ENCODE measurements at regions not wholly inside any gene's neighbourhood (a gene's known extent, or its start where the extent isn't known, plus 50 kb on each side); places are given as distances from the start of the nearest gene placed in this dataset.

GRCh38 chr10:14409247-14409646 lies 78.5 kb upstream of the FRMD4A start:
- Histone ChIP-seq H3K79me1 (ENCODE audit: low read depth in 1 of 2, low read length in 2 of 2) (peaks cover 0 to under 1% of the 10 kb centered on the region in 2 experiments; a peak in 1 of 4 replicates), H2BK120ac (ENCODE audit: low read depth, low read length) (peak overlapping the region; percentile 90; the same call in 1 of the 2 replicates), H3K36me3 (ENCODE audit: control insufficient read depth, insufficient read depth, low read length) (no peaks in the 10 kb centered on the region), H3K23ac (ENCODE audit: low read depth, low read length) (no peak overlapping the region), H4K20me1 (ENCODE audit: insufficient read depth, low read length) (no peaks in the 10 kb centered on the region), H2AK9ac (replicated peaks; ENCODE audit: low read depth, low read length, poor library complexity) (no peak overlapping the region), H3K4ac (ENCODE audit: low read depth, low read length) (peak overlapping the region; percentile 86; the same call in 1 of the 2 replicates), H4K91ac (ENCODE audit: insufficient read depth, low read depth, low read length) (peak overlapping the region; percentile 89), H2AFZ (replicated peaks; ENCODE audit: low read length, poor library complexity) (no peak overlapping the region), H3K4me1 (ENCODE audit: control insufficient read depth, insufficient read depth, low read length) (peaks cover 23% of the 10 kb centered on the region), H2AK5ac (ENCODE audit: low read depth, low read length) (peak overlapping the region; percentile 61; the same call in 1 of the 2 replicates), H3K9me1 (ENCODE audit: insufficient read depth, low read length) (peaks cover 10% of the 10 kb centered on the region), H2BK5ac (ENCODE audit: low read depth, low read length, poor library complexity, severe bottlenecking) (peak overlapping the region; percentile 28), H4K5ac (ENCODE audit: low read depth, low read length) (peak overlapping the region; percentile 55; the same call in 1 of the 2 replicates), H3K56ac (ENCODE audit: extremely low read depth, insufficient read depth, low read length) (no peak overlapping the region), H3K14ac (replicated peaks; ENCODE audit: low read depth, low read length) (no peak overlapping the region), H3K27me3 (ENCODE audit: control insufficient read depth, insufficient read depth, low read length) (no peaks in the 10 kb centered on the region), H3K27ac (ENCODE audit: insufficient read depth, low read length) (no peak overlapping the region), H2BK20ac (ENCODE audit: low read depth, low read length) (peak overlapping the region; percentile 97; the same call in 1 of the 2 replicates), H3K9ac (ENCODE audit: low read depth, low read length) (no peak overlapping the region), H3K4me3 (ENCODE audit: insufficient read depth, low read depth, low read length) (no peak overlapping the region), H3K18ac (ENCODE audit: low read depth, low read length) (peak overlapping the region; percentile 95; the same call in 1 of the 2 replicates), H2BK15ac (ENCODE audit: low read depth, low read length) (peak overlapping the region; percentile 57; the same call in 2 of the 3 replicates), H4K8ac (ENCODE audit: low read depth in 2 of 2, low read length in 2 of 2) (peak overlapping the region in 1 of 2 experiments; percentile 83; a peak in 2 of 4 replicates), H3K4me2 (ENCODE audit: low read depth, low read length) (no peak overlapping the region), H3K9me3 (ENCODE audit: control insufficient read depth, insufficient read depth, low read length) (no peaks in the 10 kb centered on the region)
- ChIA-PET POLR2A (ENCODE audit: unreplicated experiment) (interaction anchor here (0.6 kb wide), 2 partner anchors 10 kb away, joined by 3 to 4 read pairs; no protein-coding TSS in a partner anchor), CTCF (interaction anchor here (1.0 to 1.5 kb wide), 3 partner anchors 12 to 25 kb away, joined by 3 to 5 read pairs (median 4); no protein-coding TSS in a partner anchor)
- DNase-seq (no peak), ATAC-seq (ENCODE audit: low read depth) (no peak)
- no TSS peak for BruUV-seq (replicated peaks)
- intact Hi-C loops (cut with micrococcal nuclease) (loop anchor here (5.0 kb wide), 1 partner anchor 43 kb away; no protein-coding TSS in a partner anchor), in situ Hi-C loops (cut with MboI; ENCODE audit: low sequenced_read_pairs) (no loop called here), dilution Hi-C loops (cut with HindIII; ENCODE audit: low sequenced_read_pairs, unreplicated experiment) (no loop called here)
- TF ChIP-seq CHD1 (IDR thresholded peaks at IDR 0.05; ENCODE audit: low read depth, low read length) (no peak), RFX5 (IDR thresholded peaks at IDR 0.05; ENCODE audit: low read depth, low read length) (no peak), USF2 (IDR thresholded peaks at IDR 0.05; ENCODE audit: low read depth, low read length) (no peak), BHLHE40 (IDR thresholded peaks at IDR 0.05; ENCODE audit: low read depth, low read length) (no peak), POLR2A (IDR thresholded peaks at IDR 0.05; ENCODE audit: low read depth, low read length) (no peak), SMC3 (IDR thresholded peaks at IDR 0.05; ENCODE audit: low read depth, low read length) (no peak), CEBPB (IDR thresholded peaks at IDR 0.05; ENCODE audit: low read depth, low read length) (no peak)
- 100% methylated on average over 2 of the region's 4 CpGs; no CpG with 5 or more reads in 1 of the 2 experiments for WGBS, 2 experiments (ENCODE audit: extremely low coverage in 2 of 2, insufficient read length in 1 of 2)

All from IMR-90 (cell line).